AG09309 (cell line): ENCODE measurements at regions not wholly inside any gene's neighbourhood (a gene's known extent, or its start where the extent isn't known, plus 50 kb on each side); places are given as distances from the start of the nearest gene placed in this dataset.

Experiments used
- DNase-seq: peaks from one replicate; pipeline ENCODE4 v3.0.0-alpha.2; 2010; ENCODE audit warnings: low read depth
- H3K4me3 ChIP-seq: 2 replicates; pipeline ENCODE4 v1.5.1; 2011; ENCODE audit warnings: mild to moderate bottlenecking, low read depth, low read length, moderate library complexity; ENCODE audit not compliant: control insufficient read depth
- TF ChIP-seq, protein P1 (sequence below): IDR thresholded peaks from 2 replicates; pipeline ENCODE4 v1.5.1; 2011; ENCODE audit warnings: mild to moderate bottlenecking, low read depth, low read length, inconsistent platforms; ENCODE audit not compliant: insufficient read depth, control insufficient read depth; ENCODE audit errors: missing control alignments

DNA sequence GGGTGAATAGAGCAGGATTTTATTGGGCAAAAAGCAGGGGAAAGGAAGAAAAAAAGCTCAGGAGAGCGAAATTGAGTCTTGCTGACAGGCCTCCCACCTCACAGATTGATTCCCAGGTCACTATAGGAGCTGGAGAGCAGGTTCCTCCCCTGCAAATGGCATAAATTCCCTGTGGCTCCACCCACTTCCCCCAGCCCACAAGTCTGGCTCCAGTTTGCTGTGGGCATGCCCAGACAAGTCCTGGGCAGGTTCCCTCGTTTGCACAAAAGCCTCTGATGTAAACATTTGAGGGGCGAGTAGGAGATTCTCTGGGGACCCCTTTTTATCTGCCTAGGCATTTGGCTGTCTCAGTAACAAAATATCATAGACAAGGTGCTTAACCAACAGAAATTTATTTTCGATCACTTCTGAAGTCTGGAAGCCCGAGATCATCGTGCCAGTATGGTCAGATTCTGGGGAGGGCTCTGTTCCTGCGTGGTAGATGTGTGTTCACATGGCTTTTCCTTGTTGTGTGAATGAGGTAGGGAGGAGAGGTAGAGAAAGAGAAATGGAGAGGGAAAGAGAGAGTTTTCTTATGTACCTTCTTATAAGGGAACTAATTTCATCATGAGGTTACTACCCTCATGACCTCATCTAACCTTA, 614.5 kb downstream of the MAT2B start:
- H3K4me3 ChIP-seq: no peak overlapping the region
- DNase-seq: no peak
- TF ChIP-seq, protein P1, sequence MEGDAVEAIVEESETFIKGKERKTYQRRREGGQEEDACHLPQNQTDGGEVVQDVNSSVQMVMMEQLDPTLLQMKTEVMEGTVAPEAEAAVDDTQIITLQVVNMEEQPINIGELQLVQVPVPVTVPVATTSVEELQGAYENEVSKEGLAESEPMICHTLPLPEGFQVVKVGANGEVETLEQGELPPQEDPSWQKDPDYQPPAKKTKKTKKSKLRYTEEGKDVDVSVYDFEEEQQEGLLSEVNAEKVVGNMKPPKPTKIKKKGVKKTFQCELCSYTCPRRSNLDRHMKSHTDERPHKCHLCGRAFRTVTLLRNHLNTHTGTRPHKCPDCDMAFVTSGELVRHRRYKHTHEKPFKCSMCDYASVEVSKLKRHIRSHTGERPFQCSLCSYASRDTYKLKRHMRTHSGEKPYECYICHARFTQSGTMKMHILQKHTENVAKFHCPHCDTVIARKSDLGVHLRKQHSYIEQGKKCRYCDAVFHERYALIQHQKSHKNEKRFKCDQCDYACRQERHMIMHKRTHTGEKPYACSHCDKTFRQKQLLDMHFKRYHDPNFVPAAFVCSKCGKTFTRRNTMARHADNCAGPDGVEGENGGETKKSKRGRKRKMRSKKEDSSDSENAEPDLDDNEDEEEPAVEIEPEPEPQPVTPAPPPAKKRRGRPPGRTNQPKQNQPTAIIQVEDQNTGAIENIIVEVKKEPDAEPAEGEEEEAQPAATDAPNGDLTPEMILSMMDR: no peak

DNA sequence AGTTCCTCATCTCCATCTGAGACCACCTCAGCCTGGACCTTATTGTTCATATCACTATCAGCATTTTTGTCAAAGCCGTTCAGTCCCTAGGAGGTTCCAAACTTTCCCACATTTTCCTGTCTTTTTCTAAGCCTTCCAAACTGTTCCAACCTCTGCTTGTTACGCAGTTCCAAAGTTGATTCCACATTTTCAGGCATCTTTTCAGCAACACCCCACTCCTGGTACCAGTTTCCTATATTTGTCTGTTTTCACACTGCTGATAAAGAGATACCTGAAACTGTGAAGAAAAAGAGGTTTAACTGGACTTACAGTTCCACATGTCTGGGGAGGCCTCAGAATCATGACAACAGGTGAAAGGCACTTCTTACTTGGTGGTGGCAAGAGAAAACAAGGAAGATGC, 622.1 kb downstream of the MAT2B start:
- DNase-seq: no peak
- H3K4me3 ChIP-seq: no peak overlapping the region
- TF ChIP-seq, protein P1: no peak

DNA sequence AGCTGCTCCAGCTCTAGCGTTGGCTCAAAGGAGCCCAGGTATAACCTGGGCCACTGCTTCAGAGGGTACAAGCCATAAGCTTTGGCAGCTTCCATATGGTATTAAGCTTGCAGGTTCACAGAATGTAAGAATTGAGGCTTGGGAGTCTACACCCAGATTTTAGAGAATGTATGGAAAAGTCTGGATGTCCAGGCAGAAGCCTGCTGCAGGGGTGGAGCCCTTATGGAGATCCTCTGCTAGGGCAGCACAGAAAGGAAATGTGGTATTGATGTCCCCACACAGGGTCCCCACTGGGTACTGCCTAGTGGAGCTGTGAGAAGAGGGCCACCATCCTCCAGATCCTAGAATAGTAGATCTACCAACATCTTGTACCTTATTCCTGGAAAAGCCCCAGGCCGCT, 626.9 kb downstream of the MAT2B start:
- TF ChIP-seq, protein P1: no peak
- no peak for DNase-seq
- no peak overlapping the region for H3K4me3 ChIP-seq

DNA sequence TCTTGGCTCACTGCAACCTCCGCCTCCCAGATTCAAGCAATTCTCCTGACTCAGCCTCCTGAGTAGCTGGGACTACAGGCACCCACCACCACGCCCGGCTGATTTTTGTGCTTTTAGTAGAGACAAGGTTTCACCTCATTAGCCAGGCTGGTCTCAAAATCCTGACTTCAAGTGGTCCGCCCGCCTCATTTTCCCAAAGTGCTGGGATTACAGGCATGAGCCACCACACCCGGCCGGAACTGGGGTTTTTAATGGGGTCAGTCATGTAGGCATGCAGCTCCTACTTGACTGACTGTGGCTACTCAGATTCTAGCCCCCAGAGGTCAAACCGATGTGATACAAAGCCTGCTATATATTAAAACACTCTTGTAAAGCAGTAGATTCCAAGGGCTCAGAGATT, 631.7 kb downstream of the MAT2B start:
- TF ChIP-seq, protein P1: no peak
- DNase-seq: no peak
- H3K4me3 ChIP-seq: no peak overlapping the region

DNA sequence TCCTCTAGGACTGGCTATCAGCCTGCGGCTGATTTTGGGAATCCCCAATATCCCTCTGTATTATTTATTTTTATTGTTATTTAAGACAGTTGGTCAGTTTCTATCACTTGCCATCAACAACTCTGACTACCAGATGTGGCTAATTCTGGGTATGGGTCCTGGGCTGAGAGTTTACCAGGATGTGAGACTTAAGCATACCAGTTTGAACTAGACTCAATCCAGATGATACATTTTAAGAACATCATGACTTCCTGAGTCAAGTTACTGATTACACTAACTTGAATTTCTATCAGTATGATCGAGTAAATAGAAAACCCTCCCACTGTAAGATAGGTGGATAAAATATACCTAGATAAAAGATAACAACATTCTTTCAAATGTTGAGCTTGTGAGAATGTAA, 634.0 kb downstream of the MAT2B start:
- no peak overlapping the region for H3K4me3 ChIP-seq
- DNase-seq: no peak
- TF ChIP-seq, protein P1: no peak

DNA sequence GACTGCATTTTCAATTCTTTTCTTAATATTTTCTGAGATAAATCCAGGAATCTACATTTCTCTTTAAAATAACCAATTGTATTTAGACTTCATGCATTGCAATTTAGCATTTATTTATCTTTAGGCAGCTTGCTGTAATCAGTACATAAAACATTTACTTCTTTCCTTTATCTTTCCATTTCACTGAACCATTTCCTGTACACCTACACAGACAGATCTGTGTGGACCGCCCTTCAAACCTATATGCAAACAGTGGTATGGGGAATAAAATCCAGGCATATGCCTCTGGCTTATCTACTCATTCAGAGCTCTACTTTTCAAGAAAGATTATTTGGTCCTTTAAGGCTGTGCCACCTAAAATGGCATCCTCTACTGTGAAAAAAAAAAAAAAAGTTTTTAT, 640.0 kb downstream of the MAT2B start:
- no peak for DNase-seq
- H3K4me3 ChIP-seq: no peak overlapping the region
- TF ChIP-seq, protein P1: no peak

DNA sequence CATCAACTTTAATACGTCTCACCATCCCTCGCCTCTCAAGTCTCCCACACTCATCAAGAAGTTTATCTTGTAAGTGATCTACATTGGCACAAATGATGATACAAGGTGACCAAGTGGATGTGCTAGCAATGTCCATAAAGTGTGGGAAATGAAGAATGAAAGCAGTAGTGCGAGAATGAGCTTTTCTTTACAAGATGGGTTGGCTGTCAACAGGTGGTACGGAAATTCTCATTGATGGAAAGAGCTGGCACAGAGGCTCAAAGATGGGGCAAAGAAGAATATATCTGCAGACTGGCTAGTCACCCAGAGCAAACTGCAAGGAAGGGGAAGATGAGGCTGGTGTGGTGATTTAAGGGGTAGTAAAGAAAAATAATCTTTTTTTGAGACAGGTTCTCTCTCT, 640.8 kb downstream of the MAT2B start:
- TF ChIP-seq, protein P1: no peak

More for the DNA sequence above, 640.8 kb downstream of the MAT2B start:
- no peak for DNase-seq
- H3K4me3 ChIP-seq: no peak overlapping the region
